Common myeloid progenitor, CD34-positive (primary cell): ENCODE measurements at regions not wholly inside any gene's neighbourhood (a gene's known extent, or its start where the extent isn't known, plus 50 kb on each side); places are given as distances from the start of the nearest gene placed in this dataset.

Source experiments
- CTCF ChIA-PET: fragments of 350-600 bp; sonication (Branson Sonifier 250); formaldehyde crosslinking; loops from one replicate; lab custom pipeline; 2021; ENCODE audit warnings: antibody characterized with exemption; lab: Charles Lee
- POLR2A ChIA-PET: fragments of 350-600 bp; sonication (Branson Sonifier 250); formaldehyde crosslinking; loops from one replicate; lab custom pipeline; 2021; ENCODE audit warnings: antibody characterized with exemption; lab: Charles Lee
- DNase-seq, 3 donors: peaks; one replicate each; pipeline versions ENCODE4 v3.0.0 to v3.0.0-alpha.2; 2013
- H3K27ac ChIP-seq, 2 experiments: 1 replicate in 1 of 2; 2 replicates in 1 of 2; pipeline ENCODE4 v1.7.0; 2013; ENCODE audit warnings: inconsistent platforms in 2 of 2, low read length in 2 of 2, mild to moderate bottlenecking in 2 of 2, low read depth in 1 of 2, moderate library complexity in 1 of 2; ENCODE audit not compliant: severe bottlenecking in 2 of 2, insufficient read depth in 1 of 2, poor library complexity in 1 of 2
- H3K27me3 ChIP-seq, 5 experiments: replicated peaks in 2 of 5; 1 replicate in 3 of 5; 2 replicates in 2 of 5; pipeline versions ENCODE4 v1.6.1 to v1.7.0; 2013; ENCODE audit warnings: low read length in 4 of 5, mild to moderate bottlenecking in 2 of 5, moderate library complexity in 2 of 5, inconsistent platforms in 1 of 5; ENCODE audit not compliant: insufficient read depth in 5 of 5, control insufficient read depth in 4 of 5
- H3K36me3 ChIP-seq, 4 experiments: 1 replicate in 2 of 4; 2 replicates in 2 of 4; pipeline versions ENCODE4 v1.6.1 to v1.7.0; 2013; ENCODE audit warnings: low read length in 3 of 4, control low read depth in 1 of 4, mild to moderate bottlenecking in 1 of 4; ENCODE audit not compliant: control insufficient read depth in 4 of 4, insufficient read depth in 4 of 4
- H3K4me1 ChIP-seq, 4 experiments: 1 replicate in 3 of 4; 2 replicates in 1 of 4; pipeline versions ENCODE4 v1.6.1 to v1.7.1; 2013; ENCODE audit warnings: low read length in 3 of 4, mild to moderate bottlenecking in 3 of 4, control low read depth in 1 of 4, inconsistent platforms in 1 of 4, moderate library complexity in 1 of 4; ENCODE audit not compliant: control insufficient read depth in 4 of 4, insufficient read depth in 4 of 4; ENCODE audit errors: control extremely low read depth in 1 of 4
- H3K4me3 ChIP-seq, 7 experiments: 1 replicate in 4 of 7; 2 replicates in 3 of 7; pipeline versions ENCODE4 v1.5.1 to v1.7.0; 2013; ENCODE audit warnings: mild to moderate bottlenecking in 7 of 7, low read length in 6 of 7, moderate library complexity in 6 of 7, inconsistent platforms in 2 of 7, low read depth in 2 of 7, control low read depth in 1 of 7; ENCODE audit not compliant: insufficient read depth in 4 of 7, control insufficient read depth in 1 of 7; ENCODE audit errors: extremely low read depth in 1 of 7
- H3K9me3 ChIP-seq, 5 experiments: 1 replicate in 4 of 5; 2 replicates in 1 of 5; pipeline versions ENCODE4 v1.6.1 to v1.7.1; 2013; ENCODE audit warnings: low read length in 4 of 5, mild to moderate bottlenecking in 2 of 5, inconsistent platforms in 1 of 5, low read depth in 1 of 5, moderate library complexity in 1 of 5; ENCODE audit not compliant: control insufficient read depth in 4 of 5, insufficient read depth in 2 of 5; ENCODE audit errors: control extremely low read depth in 1 of 5
- WGBS: methylation state at CpG from one replicate; pipeline ENCODE4 v1.1.5; 2013; ENCODE audit not compliant: insufficient coverage; 5-methylcytosine and 5-hydroxymethylcytosine counted together

- no peak overlapping the region for H3K27ac ChIP-seq
- H3K36me3 ChIP-seq, result no peaks in the 10 kb centered on the region
- DNase-seq, result no peak
- POLR2A ChIA-PET, result no interaction called here
- H3K27me3 ChIP-seq, result no peaks in the 10 kb centered on the region
- H3K9me3 ChIP-seq, result peaks cover 0 to 11% (median 0%) of the 10 kb centered on the region in 5 experiments
- H3K4me3 ChIP-seq, result no peak overlapping the region
- 86% methylated on average over 2 of the region's 5 CpGs for WGBS
- no peaks in the 10 kb centered on the region for H3K4me1 ChIP-seq
- CTCF ChIA-PET, result no interaction called here
Observed at GRCh38 chr7:46525876-46526275, 604.8 kb upstream of the IGFBP3 start.

GRCh38 chr7:46524350-46524749, 603.3 kb upstream of the IGFBP3 start:
- no peaks in the 10 kb centered on the region for H3K4me1 ChIP-seq
- ChIA-PET CTCF (no interaction called here), POLR2A (no interaction called here)
- no peaks in the 10 kb centered on the region for H3K36me3 ChIP-seq
- H3K27me3 ChIP-seq, result no peaks in the 10 kb centered on the region
- H3K9me3 ChIP-seq, result peaks cover 0 to 11% (median 0%) of the 10 kb centered on the region in 5 experiments
- H3K4me3 ChIP-seq, result no peak overlapping the region
- no peak overlapping the region for H3K27ac ChIP-seq
- DNase-seq, result no peak

GRCh38 chr7:46522354-46522906, 601.4 kb upstream of the IGFBP3 start:
- Histone ChIP-seq H3K4me1 (no peaks in the 10 kb centered on the region), H3K36me3 (no peaks in the 10 kb centered on the region), H3K4me3 (no peak overlapping the region), H3K27me3 (no peaks in the 10 kb centered on the region), H3K9me3 (peaks cover 0 to 5% (median 0%) of the 10 kb centered on the region in 5 experiments), H3K27ac (no peak overlapping the region)
- 97% methylated on average over 6 of the region's 8 CpGs for WGBS
- ChIA-PET POLR2A (no interaction called here), CTCF (no interaction called here)
- no peak for DNase-seq

- Histone ChIP-seq H3K36me3 (no peaks in the 10 kb centered on the region), H3K4me3 (no peak overlapping the region), H3K27me3 (no peaks in the 10 kb centered on the region), H3K27ac (no peak overlapping the region), H3K4me1 (no peaks in the 10 kb centered on the region), H3K9me3 (peaks cover 0 to 5% (median 3%) of the 10 kb centered on the region in 5 experiments)
- POLR2A ChIA-PET, result no interaction called here
- no CpG with 5 or more reads among the region's 1 CpG for WGBS
- no peak for DNase-seq
- CTCF ChIA-PET, result no interaction called here
Observed at GRCh38 chr7:46518713-46519112, 597.6 kb upstream of the IGFBP3 start.

GRCh38 chr7:46515844-46516590, 594.9 kb upstream of the IGFBP3 start:
- Histone ChIP-seq H3K4me1 (no peaks in the 10 kb centered on the region), H3K4me3 (no peak overlapping the region), H3K27me3 (no peaks in the 10 kb centered on the region), H3K27ac (no peak overlapping the region), H3K9me3 (peaks cover 0 to 3% (median 0%) of the 10 kb centered on the region in 5 experiments), H3K36me3 (no peaks in the 10 kb centered on the region)
- no peak for DNase-seq
- WGBS, result no CpG with 5 or more reads among the region's 1 CpG
- POLR2A ChIA-PET, result no interaction called here
- CTCF ChIA-PET, result no interaction called here

GRCh38 chr7:46513447-46513848, 592.4 kb upstream of the IGFBP3 start:
- WGBS, result 72% methylated on average over 3 of the region's 3 CpGs
- DNase-seq, result no peak
- Histone ChIP-seq H3K27ac (no peak overlapping the region), H3K36me3 (no peaks in the 10 kb centered on the region), H3K4me3 (no peak overlapping the region), H3K9me3 (peaks cover 0 to 3% (median 0%) of the 10 kb centered on the region in 5 experiments), H3K27me3 (no peaks in the 10 kb centered on the region), H3K4me1 (no peaks in the 10 kb centered on the region)
- CTCF ChIA-PET, result no interaction called here
- POLR2A ChIA-PET, result no interaction called here

GRCh38 chr7:46512891-46513413, 591.9 kb upstream of the IGFBP3 start:
- no peak for DNase-seq
- no peaks in the 10 kb centered on the region for H3K4me1 ChIP-seq
- POLR2A ChIA-PET, result no interaction called here
- CTCF ChIA-PET, result no interaction called here
- no peaks in the 10 kb centered on the region for H3K36me3 ChIP-seq
- 73% methylated on average over 3 of the region's 4 CpGs for WGBS
- no peak overlapping the region for H3K27ac ChIP-seq
- H3K4me3 ChIP-seq, result no peak overlapping the region
- H3K27me3 ChIP-seq, result no peaks in the 10 kb centered on the region
- H3K9me3 ChIP-seq, result peaks cover 0 to 3% (median 0%) of the 10 kb centered on the region in 5 experiments
